ENCODE measurements at regions not wholly inside any gene's neighbourhood (a gene's known extent, or its start where the extent isn't known, plus 50 kb on each side); places are given as distances from the start of the nearest gene placed in this dataset.

GRCh38 chr3:72213296-72214065 lies 428.5 kb upstream of the PROK2 start:
- DNase-seq: no peak

GRCh38 chr3:72212396-72212795 lies 427.4 kb upstream of the PROK2 start:
- no peak for DNase-seq

GRCh38 chr3:72210261-72210660 lies 425.3 kb upstream of the PROK2 start:
- no peak for DNase-seq

GRCh38 chr3:72205297-72205826 lies 420.4 kb upstream of the PROK2 start:
- no peak for DNase-seq

GRCh38 chr3:72204452-72204851 lies 419.5 kb upstream of the PROK2 start:
- no peak for DNase-seq

- DNase-seq: no peak
These were observed 418.8 kb upstream of the PROK2 start for GRCh38 chr3:72203613-72204349.

GRCh38 chr3:72203105-72203504 lies 418.2 kb upstream of the PROK2 start:
- no peak for DNase-seq

GRCh38 chr3:72200332-72200731 lies 415.4 kb upstream of the PROK2 start:
- DNase-seq: no peak

- DNase-seq: no peak
These were observed 414.6 kb upstream of the PROK2 start for GRCh38 chr3:72199530-72199929.

GRCh38 chr3:72196377-72196929 lies 411.5 kb upstream of the PROK2 start:
- no peak for DNase-seq

GRCh38 chr3:72195895-72196294 lies 410.9 kb upstream of the PROK2 start:
- no peak for DNase-seq

GRCh38 chr3:72194458-72194857 lies 409.5 kb upstream of the PROK2 start:
- no peak for DNase-seq

GRCh38 chr3:72193771-72194430 lies 409.0 kb upstream of the PROK2 start:
- no peak for DNase-seq

GRCh38 chr3:72192572-72192971 lies 407.6 kb upstream of the PROK2 start:
- no peak for DNase-seq

GRCh38 chr3:72191209-72191960 lies 406.4 kb upstream of the PROK2 start:
- DNase-seq: no peak

GRCh38 chr3:72190050-72190449 lies 405.1 kb upstream of the PROK2 start:
- DNase-seq: no peak

GRCh38 chr3:72189339-72189738 lies 404.4 kb upstream of the PROK2 start:
- DNase-seq: no peak

GRCh38 chr3:72188536-72188935 lies 403.6 kb upstream of the PROK2 start:
- no peak for DNase-seq

- no peak for DNase-seq
These were observed 402.2 kb upstream of the PROK2 start for GRCh38 chr3:72187131-72187530.

GRCh38 chr3:72186400-72186855 lies 401.5 kb upstream of the PROK2 start:
- DNase-seq: no peak

- peak; percentile 21 for DNase-seq
These were observed 400.8 kb upstream of the PROK2 start for GRCh38 chr3:72185549-72186399.

All from activated naive CD4-positive, alpha-beta T cell treated with Interleukin-2 at 50 U/mL for 16 hours (primary cell).